Right atrium auricular region (tissue), 2 donors: ENCODE measurements at regions not wholly inside any gene's neighbourhood (a gene's known extent, or its start where the extent isn't known, plus 50 kb on each side); places are given as distances from the start of the nearest gene placed in this dataset.
"Not testable (repeated sequence)": the region's sequence is repeated elsewhere in the genome, so short reads cannot be mapped to it uniquely, and the experiment has no call there.

Experiments
- DNase-seq: peaks from one replicate; pipeline ENCODE4 v3.0.0-alpha.2; 2019; ENCODE audit warnings: low spot score
- H3K27ac ChIP-seq, 2 donors: fragments of 200-600 bp; sonication (generic); 1 replicate in 1 of 2; 2 replicates in 1 of 2; pipeline ENCODE4 v1.5.1; 2016 to 2019
- H3K27me3 ChIP-seq, 2 donors: fragments of 200-600 bp; sonication (generic); one replicate each; pipeline versions ENCODE4 v1.5.1 to v1.6.0; 2017 to 2019
- H3K36me3 ChIP-seq: fragments of 200-600 bp; sonication (generic); one replicate; pipeline ENCODE4 v1.5.1; 2016
- H3K4me1 ChIP-seq, 2 donors: fragments of 200-600 bp; sonication (generic); one replicate each; pipeline versions ENCODE4 v1.5.1 to v1.6.0; 2017 to 2019
- H3K4me3 ChIP-seq, 2 donors: fragments of 200-600 bp; sonication (generic); 1 replicate in 1 of 2; 2 replicates in 1 of 2; pipeline ENCODE4 v1.5.1; 2017 to 2019; ENCODE audit warnings: mild to moderate bottlenecking in 1 of 2, moderate library complexity in 1 of 2
- H3K9me3 ChIP-seq, 2 donors: fragments of 200-600 bp; sonication (generic); one replicate each; pipeline ENCODE4 v1.5.1; 2019
- TF ChIP-seq, protein P1 (sequence below), 2 donors: fragments of 200-600 bp; sonication (generic); IDR thresholded peaks; one replicate each; pipeline ENCODE4 v1.5.1; 2019; ENCODE audit warnings: antibody characterized with exemption in 2 of 2

- Histone ChIP-seq H3K27ac (no peak overlapping the region), H3K4me1 (no peaks in the 10 kb centered on the region), H3K4me3 (no peak overlapping the region), H3K9me3 (no peaks in the 10 kb centered on the region), H3K36me3 (no peaks in the 10 kb centered on the region), H3K27me3 (no peaks in the 10 kb centered on the region)
- TF ChIP-seq, protein P1, sequence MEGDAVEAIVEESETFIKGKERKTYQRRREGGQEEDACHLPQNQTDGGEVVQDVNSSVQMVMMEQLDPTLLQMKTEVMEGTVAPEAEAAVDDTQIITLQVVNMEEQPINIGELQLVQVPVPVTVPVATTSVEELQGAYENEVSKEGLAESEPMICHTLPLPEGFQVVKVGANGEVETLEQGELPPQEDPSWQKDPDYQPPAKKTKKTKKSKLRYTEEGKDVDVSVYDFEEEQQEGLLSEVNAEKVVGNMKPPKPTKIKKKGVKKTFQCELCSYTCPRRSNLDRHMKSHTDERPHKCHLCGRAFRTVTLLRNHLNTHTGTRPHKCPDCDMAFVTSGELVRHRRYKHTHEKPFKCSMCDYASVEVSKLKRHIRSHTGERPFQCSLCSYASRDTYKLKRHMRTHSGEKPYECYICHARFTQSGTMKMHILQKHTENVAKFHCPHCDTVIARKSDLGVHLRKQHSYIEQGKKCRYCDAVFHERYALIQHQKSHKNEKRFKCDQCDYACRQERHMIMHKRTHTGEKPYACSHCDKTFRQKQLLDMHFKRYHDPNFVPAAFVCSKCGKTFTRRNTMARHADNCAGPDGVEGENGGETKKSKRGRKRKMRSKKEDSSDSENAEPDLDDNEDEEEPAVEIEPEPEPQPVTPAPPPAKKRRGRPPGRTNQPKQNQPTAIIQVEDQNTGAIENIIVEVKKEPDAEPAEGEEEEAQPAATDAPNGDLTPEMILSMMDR (IDR thresholded peaks at IDR 0.05): no peak
- no peak for DNase-seq
These were observed 791.1 kb downstream of the AACS start for GRCh38 chr12:125856366-125856765.

DNA sequence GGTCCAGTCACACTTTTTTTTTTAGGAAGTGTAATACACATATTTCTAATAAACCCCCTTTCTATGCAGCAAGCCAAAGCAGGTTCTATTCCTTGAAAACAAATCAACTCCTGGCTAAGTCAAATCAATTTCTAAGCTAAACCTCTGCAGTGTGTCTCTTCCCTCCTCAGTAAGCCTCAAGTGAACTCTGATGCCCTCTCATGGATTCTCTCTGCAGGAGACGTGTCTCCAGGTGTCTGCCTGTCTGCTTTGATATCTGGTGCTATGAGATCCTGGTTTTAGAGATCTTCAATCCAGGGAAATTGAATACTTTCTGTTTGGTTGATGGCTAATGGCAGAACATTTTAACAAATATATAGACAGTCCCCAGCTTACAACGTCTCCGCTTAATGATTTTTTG is 791.7 kb downstream of the AACS start:
- H3K36me3 ChIP-seq: no peaks in the 10 kb centered on the region
- H3K4me1 ChIP-seq: no peaks in the 10 kb centered on the region
- no peak overlapping the region for H3K4me3 ChIP-seq
- H3K27me3 ChIP-seq: no peaks in the 10 kb centered on the region
- H3K27ac ChIP-seq: no peak overlapping the region
- TF ChIP-seq, protein P1 (IDR thresholded peaks at IDR 0.05): peak in 1 of 2 donors; percentile 22
- H3K9me3 ChIP-seq: no peaks in the 10 kb centered on the region
- no peak for DNase-seq

DNA sequence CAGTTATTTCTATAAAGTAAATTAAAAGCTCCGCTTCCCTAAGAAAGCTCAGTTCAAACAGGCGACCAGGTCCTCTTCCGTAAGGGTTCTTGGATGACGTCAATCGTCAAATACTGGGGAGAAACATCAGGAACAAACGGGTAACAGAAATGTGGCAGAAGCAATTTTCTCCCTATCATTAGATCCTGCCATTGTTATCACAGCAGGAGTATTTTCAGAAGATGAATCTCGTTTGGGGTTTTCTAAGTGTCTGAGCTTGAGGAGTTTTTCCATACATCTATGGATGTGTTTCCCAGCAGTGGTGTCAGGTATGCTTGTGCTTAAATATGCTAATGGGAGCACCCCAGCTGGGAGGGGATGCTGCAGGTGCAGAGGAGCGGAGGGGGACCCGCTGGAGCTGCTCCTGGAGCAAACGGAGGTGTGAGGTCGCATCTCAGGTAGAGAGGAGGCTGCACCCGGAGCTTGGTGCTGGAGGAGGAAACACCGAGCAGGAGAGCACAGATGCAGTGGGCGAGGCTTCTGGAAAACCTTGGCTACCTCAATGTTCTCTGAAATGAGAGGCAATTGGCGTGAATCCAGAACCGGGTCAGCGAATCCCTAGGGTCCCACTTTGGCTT is 795.5 kb downstream of the AACS start:
- H3K4me1 ChIP-seq: no peaks in the 10 kb centered on the region
- H3K9me3 ChIP-seq: peaks cover 0 to 6% of the 10 kb centered on the region in 2 donors
- no peak for DNase-seq
- no peak overlapping the region for H3K27ac ChIP-seq
- no peaks in the 10 kb centered on the region for H3K36me3 ChIP-seq
- no peaks in the 10 kb centered on the region for H3K27me3 ChIP-seq
- no peak overlapping the region for H3K4me3 ChIP-seq
- TF ChIP-seq, protein P1 (IDR thresholded peaks at IDR 0.05): no peak

GRCh38 chr12:125861299-125862281 is 796.4 kb downstream of the AACS start:
- H3K9me3 ChIP-seq: peaks cover 0 to 6% of the 10 kb centered on the region in 2 donors
- peak overlapping the region in 1 of 2 donors; percentile 26 for H3K4me3 ChIP-seq
- H3K36me3 ChIP-seq: no peaks in the 10 kb centered on the region
- DNase-seq: no peak
- no peaks in the 10 kb centered on the region for H3K27me3 ChIP-seq
- no peak overlapping the region for H3K27ac ChIP-seq
- no peaks in the 10 kb centered on the region for H3K4me1 ChIP-seq
- TF ChIP-seq, protein P1 (IDR thresholded peaks at IDR 0.05): no peak

GRCh38 chr12:125865236-125865635 is 800.0 kb downstream of the AACS start:
- DNase-seq, H3K9me3 ChIP-seq, H3K36me3 ChIP-seq, H3K27ac ChIP-seq, H3K4me1 ChIP-seq, H3K27me3 ChIP-seq, H3K4me3 ChIP-seq: not testable (repeated sequence)
